ENCODE measurements at regions not wholly inside any gene's neighbourhood (a gene's known extent, or its start where the extent isn't known, plus 50 kb on each side); places are given as distances from the start of the nearest gene placed in this dataset.

GRCh38 chr14:54331516-54331915 is 65.3 kb upstream of the CDKN3 start (continued):
- TF ChIP-seq CREB1 (IDR thresholded peaks at IDR 0.05) = no peak
- no peak for TF ChIP-seq ASH2L (IDR thresholded peaks at IDR 0.05; ENCODE audit: low read length)
